ENCODE measurements at regions not wholly inside any gene's neighbourhood (a gene's known extent, or its start where the extent isn't known, plus 50 kb on each side); places are given as distances from the start of the nearest gene placed in this dataset.
A peak's percentile ranks its signal among the peaks of the same experiment; 100 is the strongest.
"Not testable (repeated sequence)": the region's sequence is repeated elsewhere in the genome, so short reads cannot be mapped to it uniquely, and the experiment has no call there.

DNA sequence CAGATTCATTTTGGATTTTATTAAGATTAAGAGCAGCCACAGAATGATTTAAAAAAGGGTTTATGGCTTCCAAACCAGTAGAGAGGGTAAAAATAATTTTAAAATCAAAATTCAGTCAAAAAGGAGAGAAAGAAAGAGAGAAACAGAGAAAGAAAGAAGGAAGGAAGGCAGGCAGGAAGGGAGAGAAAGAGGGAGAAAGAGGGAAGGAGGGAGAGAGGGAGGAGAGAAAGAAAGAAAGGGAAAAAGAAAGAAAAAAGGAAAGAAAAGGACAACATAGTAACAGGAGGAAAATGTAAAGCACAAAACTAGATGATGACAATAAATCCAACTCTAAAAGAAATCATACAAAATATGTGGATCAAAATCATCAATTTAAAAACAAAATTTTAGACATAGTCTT lies 79.6 kb upstream of the FRG1 start:
- TF ChIP-seq, protein P1, sequence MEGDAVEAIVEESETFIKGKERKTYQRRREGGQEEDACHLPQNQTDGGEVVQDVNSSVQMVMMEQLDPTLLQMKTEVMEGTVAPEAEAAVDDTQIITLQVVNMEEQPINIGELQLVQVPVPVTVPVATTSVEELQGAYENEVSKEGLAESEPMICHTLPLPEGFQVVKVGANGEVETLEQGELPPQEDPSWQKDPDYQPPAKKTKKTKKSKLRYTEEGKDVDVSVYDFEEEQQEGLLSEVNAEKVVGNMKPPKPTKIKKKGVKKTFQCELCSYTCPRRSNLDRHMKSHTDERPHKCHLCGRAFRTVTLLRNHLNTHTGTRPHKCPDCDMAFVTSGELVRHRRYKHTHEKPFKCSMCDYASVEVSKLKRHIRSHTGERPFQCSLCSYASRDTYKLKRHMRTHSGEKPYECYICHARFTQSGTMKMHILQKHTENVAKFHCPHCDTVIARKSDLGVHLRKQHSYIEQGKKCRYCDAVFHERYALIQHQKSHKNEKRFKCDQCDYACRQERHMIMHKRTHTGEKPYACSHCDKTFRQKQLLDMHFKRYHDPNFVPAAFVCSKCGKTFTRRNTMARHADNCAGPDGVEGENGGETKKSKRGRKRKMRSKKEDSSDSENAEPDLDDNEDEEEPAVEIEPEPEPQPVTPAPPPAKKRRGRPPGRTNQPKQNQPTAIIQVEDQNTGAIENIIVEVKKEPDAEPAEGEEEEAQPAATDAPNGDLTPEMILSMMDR (IDR thresholded peaks at IDR 0.05) = no peak
- no peak overlapping the region for H3K4me3 ChIP-seq
- no peaks in the 10 kb centered on the region for H3K36me3 ChIP-seq
- H3K4me1 ChIP-seq (ENCODE audit: control insufficient read depth in 1 of 2, low read depth in 2 of 2) = no peaks in the 10 kb centered on the region
- H3K27me3 ChIP-seq (replicated peaks; ENCODE audit: insufficient read depth) = no peaks in the 10 kb centered on the region
- ATAC-seq (ENCODE audit: insufficient number of reproducible peaks, low FRiP score, low read depth) = no peak
- DNase-seq (ENCODE audit: low spot score) = no peak
- no peaks in the 10 kb centered on the region for H3K9me3 ChIP-seq
- H3K27ac ChIP-seq = no peak overlapping the region

DNA sequence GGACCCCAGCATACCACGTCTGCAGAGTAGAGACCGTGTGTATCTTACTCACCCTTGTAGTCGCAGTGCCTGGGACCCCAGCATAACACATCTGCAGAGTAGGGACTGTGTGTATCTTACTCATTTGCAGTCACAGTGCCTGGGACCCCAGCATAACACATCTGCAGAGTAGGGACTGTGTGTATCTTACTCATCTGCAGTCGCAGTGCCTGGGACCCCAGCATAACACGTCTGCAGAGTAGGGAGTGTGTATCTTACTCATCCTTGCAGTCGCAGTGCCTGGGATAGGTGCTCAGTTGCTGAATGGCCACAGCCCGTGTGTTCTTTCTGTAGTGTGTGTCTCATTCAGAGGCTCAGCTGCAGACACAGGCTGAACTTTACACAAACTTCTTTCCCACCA lies 71.4 kb upstream of the FRG1 start:
- TF ChIP-seq, protein P1 (IDR thresholded peaks at IDR 0.05) = no peak

GRCh38 chr4:189870511-189871234 lies 70.0 kb upstream of the FRG1 start:
- no peak overlapping the region for H3K27ac ChIP-seq
- no peaks in the 10 kb centered on the region for H3K27me3 ChIP-seq (replicated peaks; ENCODE audit: insufficient read depth)
- no peak overlapping the region for H3K4me3 ChIP-seq
- H3K36me3 ChIP-seq = no peaks in the 10 kb centered on the region
- TF ChIP-seq, protein P1 (IDR thresholded peaks at IDR 0.05) = no peak
- H3K9me3 ChIP-seq = no peaks in the 10 kb centered on the region
- DNase-seq (ENCODE audit: low spot score) (no peak), ATAC-seq (ENCODE audit: insufficient number of reproducible peaks, low FRiP score, low read depth) (no peak)
- H3K4me1 ChIP-seq (ENCODE audit: control insufficient read depth in 1 of 2, low read depth in 2 of 2) = no peaks in the 10 kb centered on the region

More for the DNA sequence above, 71.4 kb upstream of the FRG1 start:
- ATAC-seq (ENCODE audit: insufficient number of reproducible peaks, low FRiP score, low read depth) (no peak), DNase-seq (ENCODE audit: low spot score) (no peak)
- H3K4me3 ChIP-seq = no peak overlapping the region
- H3K36me3 ChIP-seq = no peaks in the 10 kb centered on the region
- H3K27me3 ChIP-seq (replicated peaks; ENCODE audit: insufficient read depth) = no peaks in the 10 kb centered on the region
- H3K27ac ChIP-seq = no peak overlapping the region
- H3K4me1 ChIP-seq (ENCODE audit: control insufficient read depth in 1 of 2, low read depth in 2 of 2) = no peaks in the 10 kb centered on the region
- no peaks in the 10 kb centered on the region for H3K9me3 ChIP-seq

DNA sequence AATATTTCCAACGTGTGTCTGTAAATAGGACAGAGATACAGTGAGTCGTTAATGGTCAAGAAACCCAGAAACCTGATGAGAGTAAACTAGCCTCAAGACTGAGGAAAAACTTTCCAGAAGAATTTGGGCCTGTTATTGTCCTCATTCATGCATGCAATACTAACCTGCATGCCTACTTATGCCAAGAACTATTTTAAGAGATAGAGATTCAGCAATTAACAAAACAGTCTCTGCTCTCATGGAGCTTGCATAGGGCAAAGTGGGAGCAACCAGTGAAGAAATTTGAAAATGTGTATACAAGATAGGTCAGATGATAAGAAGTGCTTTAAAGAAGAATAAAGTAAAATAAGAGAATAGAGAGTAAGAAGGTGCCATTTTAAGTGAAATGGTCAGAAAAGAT lies 66.1 kb upstream of the FRG1 start:
- TF ChIP-seq, protein P1 (IDR thresholded peaks at IDR 0.05) = no peak
- Histone ChIP-seq H3K36me3 (no peaks in the 10 kb centered on the region), H3K27ac (no peak overlapping the region), H3K27me3 (replicated peaks; ENCODE audit: insufficient read depth) (no peaks in the 10 kb centered on the region), H3K4me1 (ENCODE audit: control insufficient read depth in 1 of 2, low read depth in 2 of 2) (no peaks in the 10 kb centered on the region), H3K4me3 (no peak overlapping the region), H3K9me3 (no peaks in the 10 kb centered on the region)
- ATAC-seq (ENCODE audit: insufficient number of reproducible peaks, low FRiP score, low read depth) (no peak), DNase-seq (ENCODE audit: low spot score) (no peak)

DNA sequence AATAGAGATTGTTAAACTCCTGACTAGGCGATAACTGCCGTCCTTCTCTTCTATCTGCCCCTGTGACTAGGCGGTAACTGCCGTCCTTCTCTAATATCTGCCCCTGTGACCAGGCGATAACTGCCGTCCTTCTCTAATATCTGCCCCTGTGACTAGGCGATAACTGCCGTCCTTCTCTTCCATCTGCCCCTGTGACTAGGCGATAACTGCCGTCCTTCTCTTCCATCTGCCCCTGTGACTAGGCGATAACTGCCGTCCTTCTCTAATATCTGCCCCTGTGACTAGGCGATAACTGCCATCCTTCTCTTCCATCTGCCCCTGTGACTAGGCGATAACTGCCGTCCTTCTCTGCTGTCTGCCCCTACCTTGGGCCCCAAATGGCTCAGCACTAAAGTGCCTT lies 59.5 kb upstream of the FRG1 start:
- H3K27ac ChIP-seq; H3K4me1 ChIP-seq (ENCODE audit: control insufficient read depth in 1 of 2, low read depth in 2 of 2); H3K27me3 ChIP-seq (replicated peaks; ENCODE audit: insufficient read depth); H3K4me3 ChIP-seq; H3K36me3 ChIP-seq; H3K9me3 ChIP-seq; ATAC-seq (ENCODE audit: insufficient number of reproducible peaks, low FRiP score, low read depth): not testable (repeated sequence)
- DNase-seq (ENCODE audit: low spot score) = peak; percentile 12

- not testable (repeated sequence) for ATAC-seq (ENCODE audit: insufficient number of reproducible peaks, low FRiP score, low read depth); DNase-seq (ENCODE audit: low spot score); H3K4me1 ChIP-seq (ENCODE audit: control insufficient read depth in 1 of 2, low read depth in 2 of 2); H3K9me3 ChIP-seq; H3K4me3 ChIP-seq; H3K36me3 ChIP-seq; H3K27ac ChIP-seq; H3K27me3 ChIP-seq (replicated peaks; ENCODE audit: insufficient read depth)
These were observed 52.3 kb upstream of the FRG1 start for GRCh38 chr4:189888407-189888806.
